SK-N-MC (cell line): ENCODE measurements at regions not wholly inside any gene's neighbourhood (a gene's known extent, or its start where the extent isn't known, plus 50 kb on each side); places are given as distances from the start of the nearest gene placed in this dataset.

Source experiments
- EZH2 ChIP-seq: fragments of 200-600 bp; sonication (generic); IDR thresholded peaks from one replicate; pipeline ENCODE4 v1.6.1; 2017; ENCODE audit warnings: antibody characterized with exemption
- POLR2AphosphoS5 ChIP-seq: IDR thresholded peaks from 2 replicates; pipeline ENCODE4 v1.6.1; 2012; ENCODE audit warnings: mild to moderate bottlenecking, low read depth, low read length, borderline replicate concordance

GRCh38 chr14:99040711-99041110 lies 231.3 kb downstream of the BCL11B start:
- TF ChIP-seq POLR2AphosphoS5 (no peak), EZH2 (no peak)
